ENCODE measurements at regions not wholly inside any gene's neighbourhood (a gene's known extent, or its start where the extent isn't known, plus 50 kb on each side); places are given as distances from the start of the nearest gene placed in this dataset.

DNA sequence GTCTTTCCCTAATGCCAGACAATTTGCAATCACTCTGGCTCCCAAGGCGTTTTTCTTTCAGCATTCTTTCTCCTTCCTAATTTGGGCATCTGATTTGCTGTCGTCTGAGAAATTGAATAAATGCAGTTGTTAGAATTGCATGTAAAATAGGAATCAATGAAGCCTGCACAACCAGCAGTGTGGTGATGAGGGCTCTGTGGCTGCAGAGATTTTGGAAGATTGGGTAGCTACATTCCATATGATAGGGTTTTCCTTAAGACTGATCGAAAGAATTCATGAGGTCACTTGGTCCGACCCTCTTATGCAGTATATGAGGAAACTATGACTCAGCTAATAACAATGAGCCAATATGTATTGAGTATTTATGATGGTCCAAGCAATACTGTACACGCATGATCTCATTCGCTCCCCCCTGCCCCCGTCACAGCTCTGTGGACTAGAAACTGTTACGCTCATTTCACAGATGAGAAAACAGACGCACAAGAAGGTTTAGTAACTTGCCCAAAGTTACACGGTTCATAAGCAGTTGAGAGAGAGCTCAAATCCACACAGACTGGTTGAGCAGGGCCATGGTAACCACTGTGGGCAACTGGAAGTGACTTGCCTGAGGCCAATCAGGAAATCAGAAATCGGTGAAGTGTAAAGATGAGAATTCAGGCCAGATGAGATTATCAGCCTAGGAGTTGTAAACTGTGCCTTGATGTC, 527.2 kb downstream of the GATA3 start:
- no peak overlapping the region for H3K4me2 ChIP-seq (ENCODE audit: low read length)
- no peaks in the 10 kb centered on the region for H4K20me1 ChIP-seq (ENCODE audit: insufficient read depth, low read length)
- TF ChIP-seq EZH2 (IDR thresholded peaks at IDR 0.05; ENCODE audit: borderline replicate concordance, low read length): no peak
- no peaks in the 10 kb centered on the region for H3K27me3 ChIP-seq (ENCODE audit: insufficient read depth, low read length)
- H3K9me2 ChIP-seq (ENCODE audit: low read depth, low read length): no peaks in the 10 kb centered on the region
- H3K4me1 ChIP-seq (ENCODE audit: insufficient read depth, low read length, severe bottlenecking): no peaks in the 10 kb centered on the region
- H3K9me3 ChIP-seq (ENCODE audit: low read length): no peaks in the 10 kb centered on the region
- no peaks in the 10 kb centered on the region for H3F3A ChIP-seq (ENCODE audit: insufficient read depth, low read length)
- no peaks in the 10 kb centered on the region for H3K79me2 ChIP-seq (ENCODE audit: insufficient read depth, low read length)
- no peak overlapping the region for H3K9ac ChIP-seq (ENCODE audit: low read length)
- no peaks in the 10 kb centered on the region for H3K36me3 ChIP-seq (ENCODE audit: insufficient read depth, low read length)
- no peak overlapping the region for H3K4me3 ChIP-seq (ENCODE audit: low read depth, low read length, poor library complexity, severe bottlenecking)
- H3K27ac ChIP-seq (ENCODE audit: low read depth, low read length, poor library complexity, severe bottlenecking): no peak overlapping the region
- no peak overlapping the region for H2AFZ ChIP-seq (ENCODE audit: low read length)

DNA sequence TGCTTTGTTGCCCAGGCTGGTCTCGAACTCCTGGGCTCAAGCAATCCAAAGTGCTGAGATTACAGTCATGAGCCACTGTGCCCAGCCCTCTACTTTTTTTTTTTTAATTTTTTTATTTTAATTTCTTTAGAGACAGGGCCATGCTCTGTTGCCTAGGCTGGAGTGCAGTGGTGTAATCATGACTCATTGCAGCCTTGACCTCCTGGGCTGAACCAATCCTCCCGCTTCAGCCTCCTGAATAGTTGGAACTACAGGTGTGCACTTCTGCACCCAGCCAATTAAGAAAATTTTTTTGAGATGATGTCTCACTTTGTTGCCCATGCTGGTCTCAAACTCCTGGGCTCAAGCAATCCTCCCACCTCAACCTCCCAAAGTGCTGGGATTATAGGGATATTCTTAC, 528.6 kb downstream of the GATA3 start:
- TF ChIP-seq, protein P1, sequence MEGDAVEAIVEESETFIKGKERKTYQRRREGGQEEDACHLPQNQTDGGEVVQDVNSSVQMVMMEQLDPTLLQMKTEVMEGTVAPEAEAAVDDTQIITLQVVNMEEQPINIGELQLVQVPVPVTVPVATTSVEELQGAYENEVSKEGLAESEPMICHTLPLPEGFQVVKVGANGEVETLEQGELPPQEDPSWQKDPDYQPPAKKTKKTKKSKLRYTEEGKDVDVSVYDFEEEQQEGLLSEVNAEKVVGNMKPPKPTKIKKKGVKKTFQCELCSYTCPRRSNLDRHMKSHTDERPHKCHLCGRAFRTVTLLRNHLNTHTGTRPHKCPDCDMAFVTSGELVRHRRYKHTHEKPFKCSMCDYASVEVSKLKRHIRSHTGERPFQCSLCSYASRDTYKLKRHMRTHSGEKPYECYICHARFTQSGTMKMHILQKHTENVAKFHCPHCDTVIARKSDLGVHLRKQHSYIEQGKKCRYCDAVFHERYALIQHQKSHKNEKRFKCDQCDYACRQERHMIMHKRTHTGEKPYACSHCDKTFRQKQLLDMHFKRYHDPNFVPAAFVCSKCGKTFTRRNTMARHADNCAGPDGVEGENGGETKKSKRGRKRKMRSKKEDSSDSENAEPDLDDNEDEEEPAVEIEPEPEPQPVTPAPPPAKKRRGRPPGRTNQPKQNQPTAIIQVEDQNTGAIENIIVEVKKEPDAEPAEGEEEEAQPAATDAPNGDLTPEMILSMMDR (IDR thresholded peaks at IDR 0.05; ENCODE audit: low read length): no peak
- no peak for TF ChIP-seq EZH2 (IDR thresholded peaks at IDR 0.05; ENCODE audit: borderline replicate concordance, low read length)
- H3K27ac ChIP-seq (ENCODE audit: low read depth, low read length, poor library complexity, severe bottlenecking): no peak overlapping the region
- H3K9me3 ChIP-seq (ENCODE audit: low read length): no peaks in the 10 kb centered on the region
- no peaks in the 10 kb centered on the region for H3K9me2 ChIP-seq (ENCODE audit: low read depth, low read length)
- no peak overlapping the region for H3K9ac ChIP-seq (ENCODE audit: low read length)
- H3K4me2 ChIP-seq (ENCODE audit: low read length): no peak overlapping the region
- no peaks in the 10 kb centered on the region for H3K36me3 ChIP-seq (ENCODE audit: insufficient read depth, low read length)
- H4K20me1 ChIP-seq (ENCODE audit: insufficient read depth, low read length): no peaks in the 10 kb centered on the region
- no peak overlapping the region for H3K4me3 ChIP-seq (ENCODE audit: low read depth, low read length, poor library complexity, severe bottlenecking)
- H3K4me1 ChIP-seq (ENCODE audit: insufficient read depth, low read length, severe bottlenecking): no peaks in the 10 kb centered on the region
- no peaks in the 10 kb centered on the region for H3F3A ChIP-seq (ENCODE audit: insufficient read depth, low read length)
- no peak overlapping the region for H2AFZ ChIP-seq (ENCODE audit: low read length)
- no peaks in the 10 kb centered on the region for H3K27me3 ChIP-seq (ENCODE audit: insufficient read depth, low read length)
- H3K79me2 ChIP-seq (ENCODE audit: insufficient read depth, low read length): no peaks in the 10 kb centered on the region

DNA sequence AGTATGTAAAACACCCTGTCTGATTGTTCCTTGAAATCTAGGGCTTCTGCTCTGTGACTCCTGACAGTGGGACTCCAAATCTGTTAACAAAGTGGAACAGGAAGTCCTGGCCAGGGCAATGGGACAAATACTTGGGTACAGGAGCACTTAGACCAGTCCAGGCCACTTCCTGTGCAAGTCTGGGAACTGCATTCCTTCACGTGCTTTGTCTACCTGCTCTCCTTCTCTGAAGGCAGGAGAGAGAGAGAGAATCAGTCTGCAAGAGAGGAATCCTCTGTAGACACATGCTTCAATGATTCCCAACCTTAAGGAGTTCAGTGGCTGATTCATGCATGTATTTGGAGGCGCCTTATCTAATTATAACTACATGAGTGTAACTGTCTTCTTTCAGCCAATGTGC, 530.2 kb downstream of the GATA3 start:
- no peaks in the 10 kb centered on the region for H4K20me1 ChIP-seq (ENCODE audit: insufficient read depth, low read length)
- H3K36me3 ChIP-seq (ENCODE audit: insufficient read depth, low read length): no peaks in the 10 kb centered on the region
- no peak overlapping the region for H3K9ac ChIP-seq (ENCODE audit: low read length)
- TF ChIP-seq EZH2 (IDR thresholded peaks at IDR 0.05; ENCODE audit: borderline replicate concordance, low read length): no peak
- TF ChIP-seq, protein P1 (IDR thresholded peaks at IDR 0.05; ENCODE audit: low read length): no peak
- H3F3A ChIP-seq (ENCODE audit: insufficient read depth, low read length): no peaks in the 10 kb centered on the region
- H3K4me3 ChIP-seq (ENCODE audit: low read depth, low read length, poor library complexity, severe bottlenecking): no peak overlapping the region
- no peaks in the 10 kb centered on the region for H3K9me3 ChIP-seq (ENCODE audit: low read length)
- H2AFZ ChIP-seq (ENCODE audit: low read length): no peak overlapping the region
- H3K4me2 ChIP-seq (ENCODE audit: low read length): no peak overlapping the region
- H3K27ac ChIP-seq (ENCODE audit: low read depth, low read length, poor library complexity, severe bottlenecking): no peak overlapping the region
- H3K4me1 ChIP-seq (ENCODE audit: insufficient read depth, low read length, severe bottlenecking): no peaks in the 10 kb centered on the region
- H3K27me3 ChIP-seq (ENCODE audit: insufficient read depth, low read length): no peaks in the 10 kb centered on the region
- H3K79me2 ChIP-seq (ENCODE audit: insufficient read depth, low read length): no peaks in the 10 kb centered on the region
- no peaks in the 10 kb centered on the region for H3K9me2 ChIP-seq (ENCODE audit: low read depth, low read length)

DNA sequence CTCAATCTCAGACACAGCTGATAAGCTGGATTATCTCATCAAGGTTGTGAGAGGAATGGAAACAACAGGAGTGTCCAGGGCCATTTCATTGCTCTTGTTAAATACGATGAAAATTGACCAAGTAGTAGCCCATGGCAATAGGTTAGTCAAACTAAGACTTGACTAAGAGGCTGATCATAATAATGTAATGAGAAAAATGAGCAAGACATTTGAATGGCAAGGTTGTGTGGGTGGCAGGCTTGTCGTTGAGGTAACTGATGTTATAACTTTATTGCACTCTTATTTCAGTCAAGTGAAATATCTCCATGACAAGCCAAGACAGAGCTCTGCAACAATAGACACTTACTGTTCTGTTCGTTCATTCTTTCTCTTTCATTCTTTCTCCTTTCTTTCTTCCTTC, 532.0 kb downstream of the GATA3 start:
- Histone ChIP-seq H3K27ac (ENCODE audit: low read depth, low read length, poor library complexity, severe bottlenecking) (no peak overlapping the region), H3K4me1 (ENCODE audit: insufficient read depth, low read length, severe bottlenecking) (no peaks in the 10 kb centered on the region), H3K4me2 (ENCODE audit: low read length) (no peak overlapping the region), H3K9ac (ENCODE audit: low read length) (no peak overlapping the region), H3F3A (ENCODE audit: insufficient read depth, low read length) (no peaks in the 10 kb centered on the region), H3K9me2 (ENCODE audit: low read depth, low read length) (no peaks in the 10 kb centered on the region), H2AFZ (ENCODE audit: low read length) (no peak overlapping the region), H3K27me3 (ENCODE audit: insufficient read depth, low read length) (no peaks in the 10 kb centered on the region), H4K20me1 (ENCODE audit: insufficient read depth, low read length) (no peaks in the 10 kb centered on the region), H3K9me3 (ENCODE audit: low read length) (no peaks in the 10 kb centered on the region), H3K79me2 (ENCODE audit: insufficient read depth, low read length) (no peaks in the 10 kb centered on the region), H3K36me3 (ENCODE audit: insufficient read depth, low read length) (no peaks in the 10 kb centered on the region), H3K4me3 (ENCODE audit: low read depth, low read length, poor library complexity, severe bottlenecking) (no peak overlapping the region)
- TF ChIP-seq EZH2 (IDR thresholded peaks at IDR 0.05; ENCODE audit: borderline replicate concordance, low read length): no peak
